ENCODE measurements at regions not wholly inside any gene's neighbourhood (a gene's known extent, or its start where the extent isn't known, plus 50 kb on each side); places are given as distances from the start of the nearest gene placed in this dataset.

DNA sequence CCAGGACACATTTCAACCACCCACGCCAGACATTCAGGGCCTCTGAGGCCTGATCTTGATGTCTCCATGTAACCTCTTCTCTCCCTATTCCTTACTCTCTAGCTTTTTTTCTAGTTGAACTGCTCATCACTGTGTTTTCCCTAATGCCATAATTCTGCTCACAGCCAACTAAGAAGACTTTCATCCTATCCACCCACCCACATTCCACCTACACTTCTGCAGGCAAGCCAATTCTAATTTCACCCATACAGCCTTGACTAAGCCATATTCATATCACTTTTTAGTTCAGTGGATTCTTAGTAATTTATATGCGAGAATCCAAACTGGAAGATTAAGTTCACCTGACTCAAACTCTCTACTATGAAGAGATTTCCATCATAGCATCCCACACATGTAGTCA lies 394.4 kb downstream of the INSC start:
- Histone ChIP-seq H4K20me1 (ENCODE audit: insufficient read depth, low read length) (no peaks in the 10 kb centered on the region), H3K27me3 (ENCODE audit: control insufficient read depth in 1 of 2, insufficient read depth in 2 of 2, low read length in 2 of 2) (no peaks in the 10 kb centered on the region), H3K9ac (ENCODE audit: insufficient read depth, low read depth, low read length) (no peak overlapping the region), H3K9me3 (ENCODE audit: low read length) (no peaks in the 10 kb centered on the region), H3K4me1 (ENCODE audit: insufficient read depth, low read length) (no peaks in the 10 kb centered on the region), H3K36me3 (replicated peaks in 1 of 2; ENCODE audit: control insufficient read depth in 1 of 2, insufficient read depth in 2 of 2, low read length in 2 of 2) (no peaks in the 10 kb centered on the region), H3K4me3 (replicated peaks in 1 of 3; ENCODE audit: insufficient read depth in 1 of 3, low read depth in 2 of 3, low read length in 3 of 3) (no peak overlapping the region), H3K4me2 (ENCODE audit: low read depth, low read length) (no peak overlapping the region), H3K79me2 (ENCODE audit: insufficient read depth, low read length) (no peaks in the 10 kb centered on the region), H2AFZ (ENCODE audit: low read length) (no peak overlapping the region), H3K27ac (ENCODE audit: extremely low read length, insufficient read depth, low read length) (no peak overlapping the region)
- 31% methylated on average over 2 of the region's 2 CpGs for WGBS (ENCODE audit: low lambda C conversion rate)
- TF ChIP-seq HOXA9 (CRISPR knock-in tag; IDR thresholded peaks at IDR 0.05; ENCODE audit: borderline replicate concordance) (no peak), PBX3 (CRISPR knock-in tag; IDR thresholded peaks at IDR 0.05; ENCODE audit: borderline replicate concordance) (no peak), SRY (CRISPR knock-in tag; IDR thresholded peaks at IDR 0.05) (no peak), CEBPB (IDR thresholded peaks at IDR 0.05; ENCODE audit: borderline replicate concordance, low read depth, low read length) (no peak), ZNF44 (CRISPR knock-in tag; IDR thresholded peaks at IDR 0.05) (no peak), RBFOX2 (IDR thresholded peaks at IDR 0.05; ENCODE audit: low read depth, low read length) (no peak), ZNF253 (CRISPR knock-in tag; IDR thresholded peaks at IDR 0.05; ENCODE audit: borderline replicate concordance) (no peak)
- ATAC-seq, result no peak
- no peak for FAIRE-seq
- intact Hi-C loops (cut with micrococcal nuclease; ENCODE audit: unreplicated experiment) (no loop called here), in situ Hi-C loops (cut with HindIII; ENCODE audit: extremely low pct_ligation_motif_present, low pct_unique_long_range_greater_than_20kb) (no loop called here)
- BruUV-seq (replicated peaks), result no TSS peak
- ChIA-PET CTCF (ENCODE audit: low intra/inter-chr PET ratio, low total read pairs) (no interaction called here), POLR2A (no interaction called here)
- no peak for DNase-seq (ENCODE audit: low spot score)

DNA sequence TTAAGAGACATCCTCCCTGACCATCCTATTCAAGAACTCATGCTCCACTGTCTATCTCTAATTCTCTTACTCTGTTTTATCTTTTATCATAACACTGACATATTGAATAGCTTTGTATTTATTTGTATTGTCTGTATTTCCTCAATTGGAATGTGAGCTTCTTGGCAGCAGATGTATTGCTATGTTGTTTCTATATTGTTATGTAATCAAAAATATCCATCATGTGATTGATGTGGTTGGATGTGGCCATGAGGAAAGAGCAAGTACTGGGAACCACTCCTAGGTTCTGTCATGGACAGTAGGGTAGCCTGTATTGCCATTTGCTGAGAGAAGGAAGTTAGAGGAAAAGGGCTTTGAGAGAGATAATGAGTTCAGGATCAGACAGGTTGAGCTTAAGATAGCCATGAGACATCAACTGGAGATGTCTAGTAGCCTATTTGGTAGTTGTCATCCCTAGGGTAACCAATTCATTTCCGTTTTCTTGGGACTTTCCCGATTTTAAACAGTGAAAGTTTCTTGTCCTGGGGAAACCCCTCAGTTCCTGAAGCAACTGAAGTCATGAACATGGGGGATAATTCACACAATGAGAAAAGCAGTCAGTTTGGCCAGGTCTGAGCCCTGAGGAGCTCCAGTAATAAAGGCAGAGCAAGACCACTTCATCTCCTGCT lies 404.5 kb downstream of the INSC start:
- ATAC-seq (no peak), FAIRE-seq (no peak), DNase-seq (ENCODE audit: low spot score) (no peak)
- CTCF ChIA-PET (ENCODE audit: low intra/inter-chr PET ratio, low total read pairs), result no interaction called here
- Histone ChIP-seq H3K9ac (ENCODE audit: insufficient read depth, low read depth, low read length) (no peak overlapping the region), H3K9me3 (ENCODE audit: low read length) (no peaks in the 10 kb centered on the region), H3K79me2 (ENCODE audit: insufficient read depth, low read length) (no peaks in the 10 kb centered on the region), H3K4me1 (ENCODE audit: insufficient read depth, low read length) (no peaks in the 10 kb centered on the region), H3K36me3 (replicated peaks in 1 of 2; ENCODE audit: control insufficient read depth in 1 of 2, insufficient read depth in 2 of 2, low read length in 2 of 2) (no peaks in the 10 kb centered on the region), H3K4me3 (replicated peaks in 1 of 3; ENCODE audit: insufficient read depth in 1 of 3, low read depth in 2 of 3, low read length in 3 of 3) (no peak overlapping the region), H3K27me3 (ENCODE audit: control insufficient read depth in 1 of 2, insufficient read depth in 2 of 2, low read length in 2 of 2) (no peaks in the 10 kb centered on the region), H4K20me1 (ENCODE audit: insufficient read depth, low read length) (no peaks in the 10 kb centered on the region), H3K27ac (ENCODE audit: extremely low read length, insufficient read depth, low read length) (no peak overlapping the region), H3K4me2 (ENCODE audit: low read depth, low read length) (no peak overlapping the region), H2AFZ (ENCODE audit: low read length) (no peak overlapping the region)
- intact Hi-C loops (cut with micrococcal nuclease; ENCODE audit: unreplicated experiment) (no loop called here), in situ Hi-C loops (cut with HindIII; ENCODE audit: extremely low pct_ligation_motif_present, low pct_unique_long_range_greater_than_20kb) (no loop called here)
- BruUV-seq (replicated peaks), result no TSS peak
- no peak for TF ChIP-seq MEIS2 (CRISPR knock-in tag; IDR thresholded peaks at IDR 0.05)
- TF ChIP-seq ONECUT2 (CRISPR knock-in tag; IDR thresholded peaks at IDR 0.05), result no peak
- TF ChIP-seq, protein P1, sequence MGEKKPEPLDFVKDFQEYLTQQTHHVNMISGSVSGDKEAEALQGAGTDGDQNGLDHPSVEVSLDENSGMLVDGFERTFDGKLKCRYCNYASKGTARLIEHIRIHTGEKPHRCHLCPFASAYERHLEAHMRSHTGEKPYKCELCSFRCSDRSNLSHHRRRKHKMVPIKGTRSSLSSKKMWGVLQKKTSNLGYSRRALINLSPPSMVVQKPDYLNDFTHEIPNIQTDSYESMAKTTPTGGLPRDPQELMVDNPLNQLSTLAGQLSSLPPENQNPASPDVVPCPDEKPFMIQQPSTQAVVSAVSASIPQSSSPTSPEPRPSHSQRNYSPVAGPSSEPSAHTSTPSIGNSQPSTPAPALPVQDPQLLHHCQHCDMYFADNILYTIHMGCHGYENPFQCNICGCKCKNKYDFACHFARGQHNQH (CRISPR knock-in tag; IDR thresholded peaks at IDR 0.05), result no peak
- TF ChIP-seq ZNF414 (CRISPR knock-in tag; IDR thresholded peaks at IDR 0.05), result no peak
- POLR2A ChIA-PET, result no interaction called here
- 0% methylated on average over 2 of the region's 2 CpGs for WGBS (ENCODE audit: low lambda C conversion rate)
